SK-N-SH (cell line): ENCODE measurements at regions not wholly inside any gene's neighbourhood (a gene's known extent, or its start where the extent isn't known, plus 50 kb on each side); places are given as distances from the start of the nearest gene placed in this dataset.

ENCODE experiments used
- CTCF ChIA-PET: fragments of 300-600, 350-600 bp; formaldehyde crosslinking; extraction: SDS; loops from one replicate; lab custom pipeline; 2021; lab: Yijun Ruan, JAX
- POLR2A ChIA-PET: fragments of 350-600 bp; sonication (Branson Sonifier 250); formaldehyde crosslinking; extraction: SDS; loops from one replicate; lab custom pipeline; 2020; ENCODE audit warnings: antibody characterized with exemption, inconsistent platforms; lab: Yijun Ruan, JAX
- DNase-seq: peaks from one replicate; pipeline ENCODE4 v3.0.0; 2012
- H2AFZ ChIP-seq: fragments of 200-600 bp; sonication (generic); 2 replicates; pipeline ENCODE4 v1.8.1; 2016; ENCODE audit warnings: antibody characterized with exemption, mild to moderate bottlenecking, low read depth
- H3F3A ChIP-seq: fragments of 200-600 bp; sonication (generic); replicated peaks from 2 replicates; pipeline ENCODE3; 2016; ENCODE audit warnings: antibody characterized with exemption, mild to moderate bottlenecking; ENCODE audit not compliant: insufficient read depth
- H3K27ac ChIP-seq, 2 experiments: fragments of 200-500 bp in 1 of 2; fragments of 200-600 bp in 1 of 2; sonication (Bioruptor generic) in 1 of 2; sonication (generic), shearing (Covaris generic) in 1 of 2; 2 replicates each; pipeline versions ENCODE4 v1.5.1 to v1.6.1; 2014 to 2016; ENCODE audit warnings: low read depth in 2 of 2, inconsistent platforms in 1 of 2, low read length in 1 of 2, mild to moderate bottlenecking in 1 of 2, mixed read lengths in 1 of 2
- H3K27me3 ChIP-seq: fragments of 200-600 bp; sonication (generic), shearing (Covaris generic); 2 replicates; pipeline ENCODE4 v1.6.1; 2016; ENCODE audit warnings: mixed run types; ENCODE audit not compliant: insufficient read depth
- H3K36me3 ChIP-seq, 2 experiments: fragments of 200-500 bp in 1 of 2; fragments of 200-600 bp in 1 of 2; sonication (Bioruptor generic) in 1 of 2; sonication (generic) in 1 of 2; replicated peaks in 1 of 2; 2 replicates each; pipeline versions ENCODE3 to v1.5.1; 2014 to 2016; ENCODE audit warnings: low read length in 1 of 2, mild to moderate bottlenecking in 1 of 2; ENCODE audit not compliant: insufficient read depth in 2 of 2, control insufficient read depth in 1 of 2
- H3K4me1 ChIP-seq, 2 experiments: fragments of 200-500 bp in 1 of 2; fragments of 200-600 bp in 1 of 2; sonication (Bioruptor generic) in 1 of 2; sonication (generic), shearing (Covaris generic) in 1 of 2; 2 replicates each; pipeline versions ENCODE4 v1.5.1 to v1.6.1; 2014 to 2016; ENCODE audit warnings: low read depth in 1 of 2, low read length in 1 of 2, mixed run types in 1 of 2; ENCODE audit not compliant: insufficient read depth in 2 of 2, control insufficient read depth in 1 of 2
- H3K4me2 ChIP-seq: fragments of 200-600 bp; sonication (generic), shearing (Covaris generic); 2 replicates; pipeline ENCODE4 v1.6.1; 2017; ENCODE audit warnings: mixed run types
- H3K4me3 ChIP-seq, 2 experiments: fragments of 200-500 bp in 1 of 2; fragments of 200-600 bp in 1 of 2; sonication (Bioruptor generic) in 1 of 2; sonication (generic), shearing (Covaris generic) in 1 of 2; 2 replicates each; pipeline versions ENCODE4 v1.5.1 to v1.8.1; 2014 to 2016; ENCODE audit warnings: low read depth in 2 of 2, inconsistent platforms in 1 of 2, low read length in 1 of 2, mild to moderate bottlenecking in 1 of 2, mixed read lengths in 1 of 2, moderate library complexity in 1 of 2
- H3K79me2 ChIP-seq: fragments of 200-600 bp; sonication (generic); 2 replicates; pipeline ENCODE4 v1.8.1; 2017; ENCODE audit warnings: mild to moderate bottlenecking; ENCODE audit not compliant: insufficient read depth
- H3K9ac ChIP-seq: fragments of 200-600 bp; sonication (generic); 2 replicates; pipeline ENCODE4 v1.6.1; 2017; ENCODE audit warnings: mixed run types
- H3K9me2 ChIP-seq: fragments of 200-600 bp; sonication (generic); 2 replicates; pipeline ENCODE4 v1.6.1; 2017; ENCODE audit warnings: mixed run types
- H3K9me3 ChIP-seq: fragments of 200-600 bp; sonication (generic); 2 replicates; pipeline ENCODE4 v1.6.1; 2017; ENCODE audit warnings: mixed run types, mild to moderate bottlenecking, moderate library complexity
- H4K20me1 ChIP-seq: fragments of 200-600 bp; sonication (generic); 2 replicates; pipeline ENCODE4 v1.6.1; 2017; ENCODE audit warnings: mild to moderate bottlenecking, mixed run types; ENCODE audit not compliant: insufficient read depth
- ELF1 ChIP-seq: IDR thresholded peaks from 2 replicates; pipeline ENCODE4 v1.4.0; 2012
- FOSL2 ChIP-seq: IDR thresholded peaks from 2 replicates; pipeline ENCODE4 v1.4.0; 2012; ENCODE audit warnings: low read depth, mild to moderate bottlenecking, moderate library complexity, borderline replicate concordance
- FOXJ3 ChIP-seq: sonication (generic); formaldehyde crosslinking; IDR thresholded peaks from 2 replicates; pipeline ENCODE4 v1.5.1; 2020; ENCODE audit warnings: mild to moderate bottlenecking, missing genetic modification reagents
- FOXM1 ChIP-seq: IDR thresholded peaks from 2 replicates; pipeline ENCODE4 v1.4.0; 2012; ENCODE audit warnings: low read depth, mild to moderate bottlenecking
- GABPA ChIP-seq: IDR thresholded peaks from 2 replicates; pipeline ENCODE4 v1.4.0; 2012; ENCODE audit warnings: low read depth, mild to moderate bottlenecking
- IRF3 ChIP-seq: fragments of 150-350 bp; IDR thresholded peaks from 2 replicates; pipeline ENCODE4 v1.6.1; 2016; ENCODE audit warnings: mild to moderate bottlenecking, low read depth, low read length
- JUND ChIP-seq: IDR thresholded peaks from 2 replicates; pipeline ENCODE4 v1.4.0; 2012
- MAX ChIP-seq: IDR thresholded peaks from 2 replicates; pipeline ENCODE4 v1.4.0; 2012; ENCODE audit warnings: low read depth
- MXI1 ChIP-seq: IDR thresholded peaks from 2 replicates; pipeline ENCODE4 v1.6.1; 2012; ENCODE audit warnings: mild to moderate bottlenecking, low read depth, low read length, improper control_type of control experiment
- NRF1 ChIP-seq: IDR thresholded peaks from 2 replicates; pipeline ENCODE4 v1.6.1; 2012; ENCODE audit warnings: low read depth, mild to moderate bottlenecking, low read length
- PBX3 ChIP-seq: IDR thresholded peaks from 2 replicates; pipeline ENCODE4; 2012
- POLR2AphosphoS5 ChIP-seq: IDR thresholded peaks from 2 replicates; pipeline ENCODE4 v1.6.1; 2012; ENCODE audit warnings: low read depth, low read length
- RAD21 ChIP-seq: IDR thresholded peaks from 2 replicates; pipeline ENCODE4 v1.6.1; 2012; ENCODE audit warnings: mild to moderate bottlenecking, low read length
- RXRA ChIP-seq: IDR thresholded peaks from 2 replicates; pipeline ENCODE4 v1.4.0; 2012; ENCODE audit warnings: low read depth, mild to moderate bottlenecking, borderline replicate concordance
- SIN3A ChIP-seq: IDR thresholded peaks from 2 replicates; pipeline ENCODE4 v1.6.1; 2012; ENCODE audit warnings: low read depth, mild to moderate bottlenecking, low read length, moderate library complexity, borderline replicate concordance
- TCF12 ChIP-seq: IDR thresholded peaks from 2 replicates; pipeline ENCODE4 v1.4.0; 2012
- YY1 ChIP-seq: IDR thresholded peaks from 2 replicates; pipeline ENCODE4 v1.4.0; 2012; ENCODE audit warnings: low read depth, mild to moderate bottlenecking
- ZBTB33 ChIP-seq: IDR thresholded peaks from 2 replicates; pipeline ENCODE4 v1.4.0; 2012; ENCODE audit warnings: low read depth, borderline replicate concordance
- WGBS: methylation state at CpG from one replicate; pipeline ENCODE4 v1.1.6; 2017; ENCODE audit warnings: low lambda C conversion rate; 5-methylcytosine and 5-hydroxymethylcytosine counted together

- POLR2A ChIA-PET = no interaction called here
Measured at GRCh38 chr2:7825591-7826312, 856.1 kb upstream of the ID2 start.

More at GRCh38 chr2:7825591-7826312, 856.1 kb upstream of the ID2 start:
- 70% methylated on average over 9 of the region's 9 CpGs for WGBS
- Histone ChIP-seq H4K20me1 (no peaks in the 10 kb centered on the region), H3F3A (no peaks in the 10 kb centered on the region), H3K79me2 (no peaks in the 10 kb centered on the region), H3K9me3 (no peaks in the 10 kb centered on the region), H3K4me3 (no peak overlapping the region), H3K36me3 (no peaks in the 10 kb centered on the region), H2AFZ (no peak overlapping the region), H3K4me1 (no peaks in the 10 kb centered on the region), H3K4me2 (no peak overlapping the region), H3K27me3 (no peaks in the 10 kb centered on the region), H3K9ac (no peak overlapping the region)
- no peak for DNase-seq
- no peak for TF ChIP-seq YY1
- TF ChIP-seq POLR2AphosphoS5 = no peak
- no peak for TF ChIP-seq MAX
- TF ChIP-seq RAD21 = no peak
- no peak for TF ChIP-seq ZBTB33
- no peak for TF ChIP-seq RXRA
- TF ChIP-seq GABPA = no peak
- TF ChIP-seq SIN3A = no peak
- no peak for TF ChIP-seq MXI1
- TF ChIP-seq ELF1 = no peak
- no peak for TF ChIP-seq JUND
- no peak for TF ChIP-seq FOXJ3
- no peak for TF ChIP-seq IRF3
- TF ChIP-seq FOSL2 = no peak
- no peak for TF ChIP-seq NRF1
- TF ChIP-seq TCF12 = no peak
- no peak for TF ChIP-seq PBX3
- no peak for TF ChIP-seq FOXM1
- TF ChIP-seq, all 33 proteins: peak for 0
- Histone ChIP-seq H3K9me2 (no peaks in the 10 kb centered on the region), H3K27ac (no peak overlapping the region)
- CTCF ChIA-PET = interaction anchor here (1.1 kb wide), 1 partner anchor 9 kb away, joined by 3 read pairs; no protein-coding TSS in a partner anchor
